Inferior parietal cortex (tissue), 1 donor: ENCODE measurements at regions not wholly inside any gene's neighbourhood (a gene's known extent, or its start where the extent isn't known, plus 50 kb on each side); places are given as distances from the start of the nearest gene placed in this dataset.

ENCODE experiments used
- DNase-seq: peaks from one replicate; pipeline ENCODE4 v3.0.0-alpha.2; 2016; ENCODE audit errors: extremely low spot score

DNA sequence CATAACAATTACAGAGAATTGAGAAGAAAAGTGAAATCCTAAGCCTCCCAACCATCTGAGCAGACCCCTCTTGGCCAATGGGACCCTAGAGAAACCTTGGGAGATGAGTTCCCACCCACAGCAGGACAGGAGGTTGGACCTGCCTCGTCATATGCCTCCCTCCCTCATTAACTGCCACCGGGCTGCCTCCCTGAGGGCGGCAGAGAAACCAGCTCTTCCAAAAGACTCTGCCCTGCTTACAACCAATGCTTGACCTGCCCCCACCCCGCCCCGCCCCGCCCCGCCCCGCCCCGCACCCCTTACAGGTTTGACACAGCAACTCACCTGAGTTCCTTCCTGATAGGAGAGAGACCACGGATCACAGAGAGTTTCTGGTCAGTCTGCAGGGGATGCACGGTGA is 86.1 kb downstream of the ADRA2C start:
- no peak for DNase-seq

DNA sequence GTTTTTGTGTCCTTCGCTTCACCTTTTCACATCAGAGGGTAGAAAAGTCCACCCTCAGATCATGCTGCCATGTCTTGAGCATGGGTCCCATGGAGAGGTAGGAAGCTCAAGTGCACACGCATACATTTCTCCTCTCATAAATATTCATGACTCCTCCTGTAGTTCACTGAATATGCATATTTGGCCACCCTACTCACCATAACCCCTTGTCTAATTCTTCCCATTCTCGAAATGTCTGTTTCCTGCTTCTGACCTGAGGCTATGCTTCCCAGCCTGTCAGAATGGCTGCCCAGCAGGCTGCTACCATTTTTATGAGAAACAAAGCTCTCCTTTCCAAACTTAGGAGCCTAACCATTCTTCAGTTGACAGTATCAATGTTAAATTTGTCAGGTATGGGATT is 86.5 kb downstream of the ADRA2C start:
- DNase-seq = no peak

DNA sequence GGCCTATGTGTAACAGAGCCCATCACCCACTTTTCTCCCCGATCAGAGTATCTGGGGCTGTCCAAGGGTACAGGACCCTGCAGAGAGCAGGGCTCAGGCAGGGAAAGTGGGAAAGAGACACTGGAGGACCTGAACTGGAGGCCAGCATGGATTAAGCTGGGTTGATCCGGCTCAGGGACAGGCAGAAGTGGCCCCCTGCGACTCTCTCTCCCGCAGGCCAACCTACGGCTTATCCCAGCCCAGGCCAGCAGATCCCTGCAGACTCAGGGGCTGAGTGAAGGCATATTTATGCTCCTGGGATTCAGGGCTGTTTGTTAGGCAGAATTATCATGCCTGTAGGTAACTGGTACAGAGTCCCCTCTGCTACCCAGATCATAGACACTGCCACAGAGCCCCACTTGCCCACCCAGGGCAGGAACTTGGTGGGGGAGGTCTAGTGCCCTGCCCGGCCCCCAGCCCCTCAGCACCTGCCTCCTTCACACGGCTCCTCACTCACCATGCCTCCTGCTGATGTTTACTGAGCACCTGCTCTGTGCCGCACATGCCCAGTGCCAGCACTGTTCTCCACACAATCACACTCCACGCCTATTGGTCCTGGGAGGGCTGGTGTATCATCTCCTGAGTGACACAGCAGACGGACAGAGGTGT is 87.3 kb downstream of the ADRA2C start:
- no peak for DNase-seq

DNA sequence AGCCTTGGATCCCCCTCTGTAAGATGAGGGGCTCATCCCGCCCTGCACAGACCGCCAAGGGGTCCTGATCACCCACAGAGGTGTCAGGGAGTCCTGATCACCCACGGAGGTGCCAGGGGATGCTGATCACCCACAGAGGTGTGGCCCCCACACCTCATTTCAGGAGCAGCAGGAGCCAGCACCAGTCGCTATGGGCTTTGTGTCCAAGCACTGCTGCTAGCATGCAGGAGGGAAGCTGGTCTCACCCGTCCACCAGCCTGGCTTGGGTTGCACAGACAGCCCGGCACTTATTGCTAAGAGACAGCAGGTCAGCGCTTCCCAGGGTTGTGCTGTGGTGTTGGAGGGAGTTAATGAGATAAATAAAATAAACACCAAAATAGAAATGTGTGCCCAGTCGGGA is 88.5 kb downstream of the ADRA2C start:
- no peak for DNase-seq

DNA sequence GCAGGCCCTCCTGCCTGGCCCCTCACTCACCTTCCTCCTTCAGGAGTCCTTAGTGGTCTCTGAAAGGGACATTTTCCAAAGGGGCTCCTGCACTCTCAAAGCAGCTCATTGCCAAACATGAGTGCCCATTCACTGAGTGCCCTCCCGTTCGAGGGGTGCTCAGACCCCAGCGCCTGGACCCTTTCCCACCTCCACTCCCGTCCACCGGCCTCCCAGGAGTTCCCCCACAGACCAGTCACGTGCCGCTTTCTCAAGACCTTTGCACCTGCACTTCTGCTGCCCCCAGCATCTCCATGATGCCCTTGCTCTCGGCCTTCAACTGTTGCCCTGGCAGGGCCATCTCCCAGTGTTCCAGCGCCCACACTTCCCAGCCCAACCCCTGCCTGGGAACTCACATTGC is 89.5 kb downstream of the ADRA2C start:
- no peak for DNase-seq

DNA sequence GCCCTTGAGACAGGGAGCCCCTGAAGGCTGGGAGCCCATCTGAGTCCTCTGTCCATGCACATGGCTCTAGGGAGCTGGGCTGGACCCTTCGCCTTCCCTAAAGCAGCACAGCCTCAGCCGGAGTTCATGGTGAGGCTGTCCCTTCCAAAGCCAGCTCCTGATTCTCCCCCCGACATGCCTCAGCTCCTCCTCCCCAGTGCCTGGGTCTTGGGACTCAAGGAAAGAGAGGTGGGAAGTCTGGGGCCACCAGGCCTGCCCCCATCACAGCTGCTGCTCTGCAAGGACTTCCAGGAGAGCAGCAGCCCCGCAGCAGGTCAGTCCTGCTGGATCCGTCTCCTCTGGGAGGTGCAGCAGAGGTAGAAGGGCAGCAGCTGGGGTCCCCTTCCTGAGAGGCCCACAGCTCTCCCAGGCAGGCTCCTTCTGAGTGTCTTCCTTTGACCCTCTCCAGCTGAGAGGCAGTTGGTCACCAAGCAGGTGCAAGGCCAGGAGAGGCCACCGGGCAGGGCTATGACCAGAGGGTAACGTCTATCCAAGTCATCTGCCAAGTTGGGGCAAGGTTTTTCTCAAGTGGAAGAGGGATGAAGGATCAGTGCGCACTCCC is 90.5 kb downstream of the ADRA2C start:
- DNase-seq = no peak

DNA sequence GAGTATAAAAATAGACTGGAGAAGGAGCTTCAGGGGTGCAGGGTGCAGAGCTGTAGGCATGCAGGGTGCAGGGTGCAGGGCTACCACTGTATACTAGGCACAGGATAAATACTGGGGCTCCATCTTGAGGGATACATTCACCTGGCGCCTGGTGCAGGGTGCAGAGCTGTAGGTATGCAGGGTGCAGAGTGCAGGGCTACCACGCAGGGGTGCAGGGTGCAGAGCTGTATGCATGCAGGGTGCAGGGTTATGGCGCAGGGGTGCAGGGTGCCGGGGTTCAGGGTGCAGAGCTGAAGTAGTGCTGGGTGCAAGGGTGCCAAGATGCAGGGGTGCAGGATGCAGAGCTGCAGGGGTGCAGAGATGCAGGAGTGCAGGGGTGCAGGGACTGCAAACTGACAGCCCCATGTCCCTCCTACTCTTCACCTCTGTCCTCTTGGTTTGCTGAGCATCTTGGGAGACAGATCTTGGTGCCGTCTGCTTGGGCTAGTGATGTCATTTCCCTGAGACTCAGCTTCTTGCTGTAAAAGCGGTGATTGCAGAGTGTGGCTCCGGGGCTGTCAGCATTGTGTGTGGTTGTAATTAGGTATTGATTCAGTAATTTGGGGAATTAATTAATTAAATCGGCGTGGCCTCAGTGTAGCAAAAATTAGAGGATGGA is 91.2 kb downstream of the ADRA2C start:
- no peak for DNase-seq

DNA sequence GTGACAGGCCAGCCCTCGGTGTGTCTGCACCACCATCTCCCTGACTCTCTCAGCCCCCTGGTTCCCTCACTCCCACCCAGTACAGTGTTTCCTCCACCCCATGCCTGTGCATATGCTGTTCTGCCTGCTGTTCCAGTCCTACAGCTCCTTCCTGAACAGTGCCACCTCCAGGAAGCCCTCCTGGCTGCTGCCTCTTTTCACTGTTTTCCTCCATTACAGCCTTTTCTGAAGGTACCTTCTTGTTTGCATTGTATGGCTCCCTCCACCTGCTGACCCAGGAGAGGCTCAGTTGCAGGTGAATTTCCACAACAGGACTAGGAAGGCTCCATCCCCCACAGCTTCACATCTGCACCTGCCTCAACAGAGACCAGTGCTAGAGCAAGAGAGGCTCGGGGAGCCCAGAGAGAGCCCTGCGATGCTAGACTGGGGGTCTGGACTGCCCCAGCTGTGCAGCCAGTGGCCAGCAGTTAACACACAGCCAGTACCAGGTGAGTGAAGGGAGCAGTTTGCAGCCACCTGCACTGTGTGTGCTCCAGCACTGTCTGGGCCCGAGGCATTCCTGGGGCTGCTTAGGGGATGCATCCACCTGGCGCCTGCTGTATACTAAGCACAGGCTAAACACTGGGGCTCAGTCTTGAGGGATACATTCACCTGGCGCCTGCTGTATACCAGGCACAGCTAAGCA is 92.0 kb downstream of the ADRA2C start:
- DNase-seq = no peak

DNA sequence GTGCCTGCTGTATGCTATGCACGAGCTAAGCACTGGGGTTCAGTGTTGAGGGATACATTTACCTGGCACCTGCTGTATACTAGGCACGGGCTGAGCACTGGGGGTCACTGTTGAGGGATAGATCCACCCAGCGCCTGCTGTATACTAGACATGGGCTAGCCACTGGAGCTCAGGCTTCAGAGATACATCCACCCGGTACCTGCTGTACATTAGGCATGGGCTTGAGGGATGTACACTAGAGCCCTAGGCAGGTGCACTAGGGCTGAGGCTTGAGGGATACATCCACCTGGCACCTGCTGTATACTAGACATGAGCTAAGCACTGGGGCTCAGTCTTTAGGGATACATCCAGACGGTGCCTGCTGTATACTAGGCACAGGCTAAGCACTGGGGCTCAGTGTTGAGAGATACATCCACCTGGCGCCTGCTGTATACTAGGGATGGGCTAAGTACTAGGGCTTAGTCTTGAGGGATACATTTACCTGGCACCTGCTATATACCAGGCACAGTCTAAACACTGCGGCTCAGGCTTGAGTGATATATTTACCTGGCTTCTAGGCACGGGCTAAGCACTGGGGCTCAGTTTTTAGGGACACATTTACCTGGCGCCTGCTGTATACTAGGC is 92.7 kb downstream of the ADRA2C start:
- DNase-seq = no peak

DNA sequence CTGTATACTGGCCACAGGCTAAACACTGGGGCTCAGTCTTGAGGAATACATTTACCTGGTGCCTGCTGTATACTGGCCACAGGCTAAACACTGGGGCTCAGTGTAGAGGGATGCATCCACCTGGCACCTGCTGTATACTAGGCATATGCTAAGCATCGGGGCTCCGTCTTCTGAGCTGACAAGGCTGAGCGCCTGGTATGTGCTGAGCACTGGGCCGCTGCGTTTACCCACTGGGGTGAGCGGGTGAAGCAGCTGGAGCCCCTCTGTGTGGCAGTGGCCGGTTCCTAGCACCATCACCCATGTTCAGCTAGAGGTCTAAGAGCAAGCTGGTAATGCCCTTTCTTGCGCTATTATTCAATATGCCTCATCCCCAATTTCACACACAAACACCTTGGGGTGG is 93.4 kb downstream of the ADRA2C start:
- no peak for DNase-seq

DNA sequence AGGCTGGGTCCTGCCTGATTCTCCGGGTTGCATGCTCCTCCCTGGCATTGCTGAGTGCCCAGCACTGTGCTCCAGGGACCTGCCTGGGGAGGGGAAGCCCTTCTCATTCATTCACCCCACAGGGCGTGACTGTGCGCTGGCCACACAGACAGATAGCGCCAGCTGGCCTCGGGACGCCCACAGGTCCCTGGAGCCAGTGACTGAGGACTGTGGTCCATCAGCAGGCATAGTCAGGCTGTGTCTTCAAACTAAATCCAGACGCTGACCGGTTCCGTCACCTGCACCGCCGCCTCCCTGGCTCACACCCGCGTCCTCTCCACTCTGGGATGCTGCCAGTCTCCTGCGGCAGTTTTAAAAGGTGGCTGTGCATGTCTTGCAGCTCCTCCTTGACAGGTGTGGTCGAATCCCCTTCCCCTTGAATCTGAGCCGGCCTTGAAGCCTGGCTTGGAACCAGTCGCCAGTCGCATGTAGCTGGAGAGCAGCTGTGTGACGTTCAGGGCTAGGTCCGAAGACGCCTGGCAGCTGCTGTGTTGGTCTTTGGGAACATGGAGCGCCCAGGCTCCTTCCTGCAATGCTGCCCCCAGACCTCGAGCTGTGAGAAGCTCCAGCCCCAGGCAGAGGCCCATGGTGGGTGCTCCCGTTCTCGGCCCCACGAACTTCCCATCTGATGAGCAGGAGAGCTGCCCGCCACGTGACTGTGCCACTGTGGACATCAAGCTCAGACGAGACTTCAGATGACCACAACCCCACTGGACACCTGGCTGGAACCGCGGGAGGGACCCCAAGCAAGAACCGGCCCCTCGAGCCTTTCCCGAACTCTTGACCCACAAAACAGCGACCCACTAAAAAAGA is 94.1 kb downstream of the ADRA2C start:
- no peak for DNase-seq

DNA sequence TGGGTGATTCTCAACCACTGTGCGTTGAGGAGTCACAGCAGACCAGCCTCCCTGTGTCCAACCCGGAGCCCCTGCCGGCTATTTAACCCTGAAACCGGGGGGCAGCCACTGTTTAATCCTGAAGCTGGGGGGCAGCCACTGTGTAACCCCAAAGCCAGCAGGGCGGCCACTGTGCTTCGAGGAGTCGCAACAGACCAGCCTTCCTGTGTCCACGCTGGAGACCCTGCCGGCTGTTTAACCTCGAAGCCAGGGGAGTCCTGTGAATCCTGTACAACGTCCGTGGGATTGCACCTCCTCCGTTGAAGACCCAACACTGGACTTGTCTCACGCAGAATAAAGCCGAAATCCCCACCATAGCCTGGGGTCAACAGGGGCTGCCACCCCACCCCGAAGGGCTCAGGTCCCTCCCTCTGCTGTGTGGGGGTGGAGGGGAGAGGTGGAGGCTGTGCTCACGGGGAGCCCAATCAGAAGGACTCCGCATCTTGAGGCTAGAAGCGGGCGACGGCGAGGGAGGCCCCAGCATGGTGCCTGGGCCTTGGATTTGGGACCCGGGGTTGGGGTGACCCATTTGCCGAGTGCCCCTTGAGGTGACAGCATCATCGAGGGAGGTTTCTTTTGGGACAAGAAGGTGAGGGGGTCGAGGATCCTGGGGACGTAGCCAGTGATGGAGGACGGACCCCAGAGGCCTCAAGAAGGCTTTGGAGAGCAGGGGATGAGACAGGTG is 94.9 kb downstream of the ADRA2C start:
- no peak for DNase-seq

DNA sequence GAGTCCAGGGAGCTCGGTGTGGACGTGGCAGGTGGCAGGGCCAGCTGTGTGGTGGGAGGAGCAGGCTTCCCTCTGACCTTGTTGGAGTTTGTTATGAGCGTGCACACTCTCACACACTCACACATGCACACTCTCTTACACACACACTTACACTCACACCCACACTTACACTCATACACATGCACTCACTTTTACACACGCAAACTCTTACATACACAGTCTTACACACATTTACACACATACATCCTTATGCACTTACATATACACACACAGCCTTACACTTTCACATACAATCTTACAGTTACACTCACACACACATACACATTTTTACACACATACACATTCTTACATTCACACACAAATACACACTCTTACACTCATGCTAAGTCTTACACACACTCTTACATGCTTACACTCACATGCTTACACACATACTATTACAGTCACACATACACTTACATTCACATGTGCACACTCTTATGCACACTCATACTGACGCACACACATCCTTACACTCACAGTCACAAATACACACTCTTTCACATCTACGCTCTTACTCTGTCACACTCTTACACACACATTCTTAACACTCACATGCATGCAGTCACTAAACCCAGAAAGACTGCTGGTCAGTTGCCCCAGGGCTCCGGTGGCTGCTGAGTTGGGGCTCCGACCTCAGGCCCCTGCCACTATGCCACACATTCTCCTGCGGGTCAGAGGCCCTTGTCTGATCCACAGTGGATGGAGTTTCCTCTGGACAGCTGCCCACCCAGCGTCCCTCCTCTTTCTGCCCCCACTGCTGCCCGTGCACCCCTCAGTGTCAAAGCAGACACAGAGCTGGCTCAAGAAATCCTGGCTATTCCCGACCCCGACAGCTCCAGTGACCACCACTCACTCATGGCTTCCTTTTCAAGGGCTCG is 95.8 kb downstream of the ADRA2C start:
- no peak for DNase-seq

DNA sequence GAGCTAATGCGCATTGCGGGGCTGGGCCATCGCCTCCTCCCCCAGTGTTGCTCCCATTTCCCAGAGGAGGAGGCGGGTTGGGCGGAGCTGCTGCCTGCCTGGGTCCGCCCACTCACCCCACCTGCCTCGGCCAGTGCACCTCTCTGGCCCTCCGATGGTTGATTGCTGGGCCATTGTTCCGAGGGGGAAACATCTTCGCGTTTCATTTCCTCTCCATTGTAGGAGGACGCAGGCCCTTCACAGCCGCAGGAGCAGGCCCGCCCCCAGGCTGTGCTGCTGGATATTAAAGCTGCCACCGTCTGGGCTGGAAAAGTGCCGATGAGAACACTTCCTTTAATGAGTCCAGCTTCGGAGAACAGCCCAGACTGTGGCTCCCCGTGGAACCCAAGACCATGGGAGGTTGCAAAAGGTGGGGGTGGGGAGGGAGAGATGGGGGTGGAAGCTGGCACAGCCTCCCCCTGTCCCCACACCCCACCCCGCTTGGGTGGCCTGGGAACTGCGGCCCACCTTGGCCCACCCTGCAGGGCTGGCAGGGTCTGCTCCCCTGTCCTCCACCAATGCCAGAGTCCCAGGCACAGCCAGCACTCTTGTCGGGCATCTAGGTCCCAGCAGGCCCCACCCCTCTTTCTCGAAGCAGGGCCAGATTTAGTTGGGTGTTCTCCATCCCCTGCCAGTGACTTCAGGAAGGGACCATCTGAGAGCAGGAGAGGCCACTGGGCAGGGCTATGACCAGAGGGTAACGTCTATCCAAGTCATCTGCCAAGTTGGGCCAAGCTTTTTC is 96.6 kb downstream of the ADRA2C start:
- DNase-seq = no peak

DNA sequence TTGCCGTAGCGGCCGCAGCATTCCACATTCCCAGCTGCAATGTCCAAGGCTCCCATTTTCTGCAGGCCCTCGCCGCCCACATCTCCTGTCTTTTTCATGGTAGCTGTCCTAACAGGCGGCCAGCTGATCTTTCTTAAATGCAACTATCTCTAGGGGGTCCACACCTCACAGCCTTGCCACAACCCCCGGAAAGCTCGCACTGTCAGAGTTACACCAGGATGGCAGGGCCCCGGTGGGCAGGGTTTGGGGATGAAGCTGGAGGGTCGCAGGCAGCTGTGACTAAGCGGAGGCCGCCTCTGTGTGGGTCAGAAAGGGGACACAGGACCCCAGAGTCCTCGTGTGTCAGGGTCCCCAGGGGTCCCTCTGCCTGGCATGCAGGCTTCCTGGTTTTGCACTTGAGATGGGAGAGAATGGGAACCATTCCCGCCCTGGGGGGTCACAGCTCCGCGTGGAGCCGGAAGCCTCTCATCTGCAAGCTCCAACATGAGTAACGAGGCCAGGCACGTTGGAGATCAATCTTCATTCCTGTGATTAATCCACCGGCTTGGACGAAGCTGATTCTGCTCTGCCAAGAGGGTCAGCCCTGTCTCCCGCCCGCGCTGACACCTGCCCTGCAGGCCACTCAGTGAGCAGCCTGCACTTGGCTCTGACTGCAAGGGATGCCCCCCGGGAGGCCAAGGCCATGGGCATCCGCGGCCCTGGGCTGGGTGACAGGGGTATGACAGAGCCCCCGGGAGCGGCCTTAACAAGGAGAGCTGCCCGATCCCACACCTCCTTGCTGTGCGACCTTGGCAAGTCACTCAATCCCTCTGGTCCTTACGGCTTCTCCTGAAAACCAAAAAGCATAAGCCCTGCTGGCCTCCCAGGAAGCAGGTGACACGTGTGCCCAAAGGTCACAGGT is 97.9 kb downstream of the ADRA2C start:
- DNase-seq = no peak

DNA sequence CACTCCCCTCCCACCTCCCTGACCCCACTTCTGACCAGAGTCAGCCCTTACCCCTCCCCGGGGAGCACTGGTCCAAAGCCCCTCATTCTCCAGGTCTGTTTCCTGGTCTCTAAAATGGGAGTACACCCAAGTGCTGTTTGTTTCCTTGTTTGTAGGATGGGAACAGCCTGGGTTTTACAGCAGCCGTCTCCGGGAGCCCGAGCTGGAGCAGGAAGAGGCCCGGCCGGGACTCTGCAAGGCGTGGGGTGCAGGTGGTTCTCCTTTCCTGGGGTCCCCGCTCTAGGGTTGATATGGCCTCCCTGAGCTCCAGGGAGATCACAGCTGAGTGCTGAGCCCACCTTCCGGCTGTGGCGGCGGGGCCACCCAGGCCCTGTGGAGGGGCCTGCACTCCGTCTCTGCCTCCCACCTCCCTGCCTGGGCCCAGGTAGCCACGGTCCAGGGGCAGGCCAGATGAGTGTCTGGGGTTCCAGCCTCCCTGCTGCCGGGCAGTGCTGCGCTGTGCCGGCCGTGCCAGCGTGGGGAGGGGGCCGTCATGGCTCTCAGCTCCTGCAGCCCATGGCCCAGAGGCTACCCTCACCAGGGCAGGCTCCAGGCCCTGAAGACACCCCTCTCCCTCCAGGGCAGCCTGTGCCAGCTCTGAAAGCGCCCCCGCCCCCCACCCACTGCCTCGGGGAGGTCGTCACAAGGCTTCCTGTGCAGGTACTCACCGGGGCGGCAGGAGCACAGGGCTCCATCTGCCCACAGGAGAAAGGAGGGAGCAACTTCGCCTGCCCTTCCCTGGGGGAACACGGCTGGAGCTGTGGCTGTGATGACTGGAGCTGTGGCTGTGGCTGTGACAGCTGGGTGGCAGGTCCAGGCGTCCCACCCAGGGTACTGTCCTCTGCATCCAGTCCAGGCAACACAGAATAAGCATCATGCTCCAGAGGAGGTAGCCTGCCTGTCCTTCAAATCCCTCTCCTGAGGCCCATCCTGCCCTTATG is 98.8 kb downstream of the ADRA2C start:
- DNase-seq = no peak
